ENCODE measurements at regions not wholly inside any gene's neighbourhood (a gene's known extent, or its start where the extent isn't known, plus 50 kb on each side); places are given as distances from the start of the nearest gene placed in this dataset.

- Histone ChIP-seq H3K9me3 (peaks cover 0 to 4% (median 0%) of the 10 kb centered on the region in 11 donors), H3K4me3 (no peak overlapping the region), H3K4me1 (no peaks in the 10 kb centered on the region), H3K27me3 (no peaks in the 10 kb centered on the region), H3K36me3 (no peaks in the 10 kb centered on the region), H3K27ac (no peak overlapping the region)
- intact Hi-C loops (cut with DNase I) = no loop called here
- TF ChIP-seq, protein P1, sequence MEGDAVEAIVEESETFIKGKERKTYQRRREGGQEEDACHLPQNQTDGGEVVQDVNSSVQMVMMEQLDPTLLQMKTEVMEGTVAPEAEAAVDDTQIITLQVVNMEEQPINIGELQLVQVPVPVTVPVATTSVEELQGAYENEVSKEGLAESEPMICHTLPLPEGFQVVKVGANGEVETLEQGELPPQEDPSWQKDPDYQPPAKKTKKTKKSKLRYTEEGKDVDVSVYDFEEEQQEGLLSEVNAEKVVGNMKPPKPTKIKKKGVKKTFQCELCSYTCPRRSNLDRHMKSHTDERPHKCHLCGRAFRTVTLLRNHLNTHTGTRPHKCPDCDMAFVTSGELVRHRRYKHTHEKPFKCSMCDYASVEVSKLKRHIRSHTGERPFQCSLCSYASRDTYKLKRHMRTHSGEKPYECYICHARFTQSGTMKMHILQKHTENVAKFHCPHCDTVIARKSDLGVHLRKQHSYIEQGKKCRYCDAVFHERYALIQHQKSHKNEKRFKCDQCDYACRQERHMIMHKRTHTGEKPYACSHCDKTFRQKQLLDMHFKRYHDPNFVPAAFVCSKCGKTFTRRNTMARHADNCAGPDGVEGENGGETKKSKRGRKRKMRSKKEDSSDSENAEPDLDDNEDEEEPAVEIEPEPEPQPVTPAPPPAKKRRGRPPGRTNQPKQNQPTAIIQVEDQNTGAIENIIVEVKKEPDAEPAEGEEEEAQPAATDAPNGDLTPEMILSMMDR (IDR thresholded peaks at IDR 0.05) = no peak
- DNase-seq (no peak), ATAC-seq (no peak)
Observed at GRCh38 chr9:28781481-28781880, 1208.2 kb upstream of the C9orf72 start.

GRCh38 chr9:28782630-28783029 lies 1209.3 kb upstream of the C9orf72 start:
- 83 to 95% methylated on average over 1 of the region's 1 CpG for WGBS, 2 donors
- TF ChIP-seq, protein P1 (IDR thresholded peaks at IDR 0.05) = no peak
- DNase-seq = no peak
- H3K9me3 ChIP-seq = peaks cover 0 to 4% (median 0%) of the 10 kb centered on the region in 11 donors
- no peak overlapping the region for H3K4me3 ChIP-seq
- no peaks in the 10 kb centered on the region for H3K36me3 ChIP-seq
- ATAC-seq = no peak
- no peaks in the 10 kb centered on the region for H3K4me1 ChIP-seq
- intact Hi-C loops (cut with DNase I) = no loop called here
- H3K27me3 ChIP-seq = no peaks in the 10 kb centered on the region
- H3K27ac ChIP-seq = no peak overlapping the region

GRCh38 chr9:28792716-28793115 lies 1219.4 kb upstream of the C9orf72 start:
- intact Hi-C loops (cut with DNase I) = no loop called here
- DNase-seq (no peak), ATAC-seq (no peak)
- no peak overlapping the region for H3K4me3 ChIP-seq
- no peak overlapping the region for H3K27ac ChIP-seq
- no peaks in the 10 kb centered on the region for H3K9me3 ChIP-seq
- no peaks in the 10 kb centered on the region for H3K27me3 ChIP-seq
- no peaks in the 10 kb centered on the region for H3K4me1 ChIP-seq
- no peaks in the 10 kb centered on the region for H3K36me3 ChIP-seq
- TF ChIP-seq, protein P1 (IDR thresholded peaks at IDR 0.05) = no peak

- Histone ChIP-seq H3K27ac (no peak overlapping the region), H3K27me3 (no peaks in the 10 kb centered on the region), H3K4me3 (no peak overlapping the region), H3K36me3 (no peaks in the 10 kb centered on the region), H3K4me1 (no peaks in the 10 kb centered on the region), H3K9me3 (no peaks in the 10 kb centered on the region)
- ATAC-seq (no peak), DNase-seq (no peak)
- 49 to 54% methylated on average over 3 of the region's 3 CpGs for WGBS, 2 donors
- intact Hi-C loops (cut with DNase I) = no loop called here
- TF ChIP-seq, protein P1 (IDR thresholded peaks at IDR 0.05) = no peak
Observed at GRCh38 chr9:28799876-28800275, 1226.6 kb upstream of the C9orf72 start.
